ENCODE measurements at regions not wholly inside any gene's neighbourhood (a gene's known extent, or its start where the extent isn't known, plus 50 kb on each side); places are given as distances from the start of the nearest gene placed in this dataset.

GRCh38 chr18:25433590-25433989 lies 81.6 kb upstream of the ZNF521 start:
- TF ChIP-seq RAD21 (IDR thresholded peaks at IDR 0.05; ENCODE audit: low read length): no peak
- TF ChIP-seq CTCF (conservative IDR thresholded peaks at IDR 0.05; ENCODE audit: low read depth, low read length): no peak
- TF ChIP-seq POLR2A (IDR thresholded peaks at IDR 0.05; ENCODE audit: low read depth, low read length): no peak
- no peak for TF ChIP-seq USF2 (IDR thresholded peaks at IDR 0.05; ENCODE audit: low read depth, low read length)
- TF ChIP-seq CEBPB (IDR thresholded peaks at IDR 0.05; ENCODE audit: low read depth, low read length): no peak
- no peak for TF ChIP-seq ELK1 (IDR thresholded peaks at IDR 0.05; ENCODE audit: borderline replicate concordance, low read depth, low read length)
- TF ChIP-seq RCOR1 (IDR thresholded peaks at IDR 0.05; ENCODE audit: insufficient replicate concordance, low read length): no peak
- no peak for TF ChIP-seq NFE2L2 (IDR thresholded peaks at IDR 0.05; ENCODE audit: low read depth, low read length)

Data from IMR-90 (cell line).